Stomach (tissue), 8 donors: ENCODE measurements at regions not wholly inside any gene's neighbourhood (a gene's known extent, or its start where the extent isn't known, plus 50 kb on each side); places are given as distances from the start of the nearest gene placed in this dataset.
"Not testable (repeated sequence)": the region's sequence is repeated elsewhere in the genome, so short reads cannot be mapped to it uniquely, and the experiment has no call there.

Experiments
- DNase-seq, 2 donors: peaks; one replicate each; pipeline versions ENCODE4 v3.0.0 to v3.0.0-alpha.2; 2013 to 2019
- H3K27ac ChIP-seq, 5 donors: fragments of 200-600 bp in 4 of 5; sonication (generic) in 4 of 5; one replicate each; pipeline ENCODE4 v1.5.1; 2013 to 2019; ENCODE audit warnings: mild to moderate bottlenecking in 1 of 5, moderate library complexity in 1 of 5
- H3K27me3 ChIP-seq, 3 donors: fragments of 200-600 bp; sonication (generic); one replicate each; pipeline ENCODE4 v1.5.1; 2017 to 2019; ENCODE audit warnings: mixed run types in 1 of 3
- H3K36me3 ChIP-seq, 4 donors: fragments of 200-600 bp; sonication (generic); 1 replicate in 3 of 4; 2 replicates in 1 of 4; pipeline ENCODE4 v1.5.1; 2016 to 2019
- H3K4me1 ChIP-seq, 4 donors: fragments of 200-600 bp; sonication (generic); one replicate each; pipeline ENCODE4 v1.5.1; 2016 to 2019
- H3K4me3 ChIP-seq, 4 donors: fragments of 200-600 bp; sonication (generic) in 3 of 4; one replicate each; pipeline ENCODE4 v1.5.1; 2016 to 2019; ENCODE audit warnings: mild to moderate bottlenecking in 1 of 4
- H3K9me3 ChIP-seq, 4 donors: fragments of 200-600 bp; sonication (generic); one replicate each; pipeline ENCODE4 v1.5.1; 2016 to 2019
- CTCF ChIP-seq, 7 experiments: fragments of 450-650 bp in 4 of 7; fragments of 200-600 bp in 3 of 7; sonication (generic) in 3 of 7; IDR thresholded peaks; one replicate each; pipeline ENCODE4 v1.5.1; 2016 to 2019; ENCODE audit warnings: antibody characterized with exemption in 7 of 7, control low read depth in 2 of 7, mild to moderate bottlenecking in 1 of 7
- EP300 ChIP-seq: sonication (generic); formaldehyde crosslinking; IDR thresholded peaks from one replicate; pipeline ENCODE4 v1.6.1; 2017; ENCODE audit warnings: antibody characterized with exemption
- POLR2A ChIP-seq, 4 donors: fragments of 450-650 bp; IDR thresholded peaks; one replicate each; pipeline ENCODE4 v1.6.1; 2016; ENCODE audit warnings: antibody characterized with exemption in 4 of 4, control low read depth in 2 of 4, mild to moderate bottlenecking in 1 of 4, moderate library complexity in 1 of 4
- POLR2AphosphoS5 ChIP-seq, 3 donors: sonication (generic); formaldehyde crosslinking; IDR thresholded peaks; one replicate each; pipeline ENCODE4 v1.6.1; 2016; ENCODE audit warnings: antibody characterized with exemption in 3 of 3
- WGBS, 5 donors: extraction: QIAGEN DNeasy Blood & Tissue Kit in 3 of 5; methylation state at CpG; one replicate each; pipeline versions ENCODE4 v1.1.5 to v1.1.7; 2013 to 2018; 5-methylcytosine and 5-hydroxymethylcytosine counted together
- intact Hi-C: fragments of 100-400 bp; cut with DNase I; formaldehyde crosslinking; loops from one replicate; pipeline ENCODE4 v1.15.1; 2023; ENCODE audit warnings: low total_unique reads
- donor health status: healthy with polysubstance abuse.
- donor health status: Bipolar disorder and iron deficiency.
- donor health status: healthy.

- Histone ChIP-seq H3K4me1 (no peaks in the 10 kb centered on the region), H3K9me3 (no peaks in the 10 kb centered on the region), H3K4me3 (no peak overlapping the region), H3K36me3 (no peaks in the 10 kb centered on the region), H3K27ac (no peak overlapping the region), H3K27me3 (no peaks in the 10 kb centered on the region)
- TF ChIP-seq POLR2AphosphoS5 (IDR thresholded peaks at IDR 0.05) (no peak), EP300 (no peak), POLR2A (IDR thresholded peaks at IDR 0.05) (no peak), CTCF (IDR thresholded peaks at IDR 0.05) (no peak)
- 78 to 95% (median 90%) methylated on average over 3 of the region's 3 CpGs for WGBS, 5 donors
- intact Hi-C loops = no loop called here
- DNase-seq = no peak
These were observed 77.8 kb upstream of the ZNF462 start for GRCh38 chr9:106785200-106785599.

GRCh38 chr9:106788021-106788420, 74.9 kb upstream of the ZNF462 start:
- DNase-seq, H3K4me3 ChIP-seq, H3K27ac ChIP-seq, H3K4me1 ChIP-seq, H3K36me3 ChIP-seq, H3K27me3 ChIP-seq, intact Hi-C loops, H3K9me3 ChIP-seq: not testable (repeated sequence)
- WGBS, 5 donors = 41 to 56% (median 43%) methylated on average over 2 of the region's 2 CpGs

GRCh38 chr9:106795031-106795430, 67.9 kb upstream of the ZNF462 start:
- Histone ChIP-seq H3K27me3 (no peaks in the 10 kb centered on the region), H3K9me3 (peaks cover 0 to 7% (median 1%) of the 10 kb centered on the region in 4 donors), H3K4me3 (no peak overlapping the region), H3K36me3 (no peaks in the 10 kb centered on the region), H3K4me1 (peaks cover 0 to 5% (median 0%) of the 10 kb centered on the region in 4 donors), H3K27ac (no peak overlapping the region)
- intact Hi-C loops = no loop called here
- DNase-seq = no peak
- WGBS, 5 donors = 71 to 90% (median 84%) methylated on average over 4 of the region's 4 CpGs
- TF ChIP-seq CTCF (IDR thresholded peaks at IDR 0.05) (no peak), POLR2A (IDR thresholded peaks at IDR 0.05) (no peak), EP300 (no peak), POLR2AphosphoS5 (IDR thresholded peaks at IDR 0.05) (no peak)

- peaks cover 0 to 5% (median 0%) of the 10 kb centered on the region in 4 donors for H3K4me1 ChIP-seq
- intact Hi-C loops = no loop called here
- no peak for TF ChIP-seq POLR2A (IDR thresholded peaks at IDR 0.05)
- no peak overlapping the region for H3K4me3 ChIP-seq
- DNase-seq = no peak
- H3K36me3 ChIP-seq = no peaks in the 10 kb centered on the region
- H3K9me3 ChIP-seq = peaks cover 0 to 7% (median 1%) of the 10 kb centered on the region in 4 donors
- no peak overlapping the region for H3K27ac ChIP-seq
- H3K27me3 ChIP-seq = no peaks in the 10 kb centered on the region
These were observed 66.2 kb upstream of the ZNF462 start for GRCh38 chr9:106796771-106797170.

- Histone ChIP-seq H3K27me3 (no peaks in the 10 kb centered on the region), H3K4me1 (peaks cover 0 to 5% (median 0%) of the 10 kb centered on the region in 4 donors), H3K27ac (no peak overlapping the region), H3K9me3 (peaks cover 0 to 7% (median 1%) of the 10 kb centered on the region in 4 donors), H3K36me3 (no peaks in the 10 kb centered on the region), H3K4me3 (no peak overlapping the region)
- no peak for DNase-seq
- 22 to 58% (median 31%) methylated on average over 2 of the region's 2 CpGs for WGBS, 5 donors
- TF ChIP-seq CTCF (IDR thresholded peaks at IDR 0.05) (no peak), POLR2AphosphoS5 (IDR thresholded peaks at IDR 0.05) (no peak), POLR2A (IDR thresholded peaks at IDR 0.05) (no peak), EP300 (no peak)
- intact Hi-C loops = no loop called here
These were observed 65.7 kb upstream of the ZNF462 start for GRCh38 chr9:106797299-106797698.
